ENCODE measurements at regions not wholly inside any gene's neighbourhood (a gene's known extent, or its start where the extent isn't known, plus 50 kb on each side); places are given as distances from the start of the nearest gene placed in this dataset.

DNA sequence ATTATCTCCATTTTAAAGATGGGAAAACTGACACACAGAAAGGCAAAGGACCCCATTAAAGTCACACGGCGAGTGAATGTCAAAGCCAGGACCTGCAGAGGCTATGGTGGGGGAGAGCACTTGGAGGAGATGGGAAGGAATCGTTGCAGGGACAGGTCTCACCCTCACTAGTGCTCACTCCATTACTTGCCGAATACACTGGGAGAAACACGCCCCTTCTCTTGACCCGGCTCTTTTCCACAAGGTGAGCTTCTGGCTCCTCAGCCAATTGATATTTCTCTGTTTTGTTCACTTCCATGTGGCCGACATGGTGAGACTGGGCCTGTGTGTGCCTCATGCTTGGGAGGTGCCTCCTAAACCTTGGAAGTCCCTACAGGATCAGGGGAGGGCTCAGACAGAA lies 117.8 kb upstream of the KCNG1 start:
- TF ChIP-seq, protein P1, sequence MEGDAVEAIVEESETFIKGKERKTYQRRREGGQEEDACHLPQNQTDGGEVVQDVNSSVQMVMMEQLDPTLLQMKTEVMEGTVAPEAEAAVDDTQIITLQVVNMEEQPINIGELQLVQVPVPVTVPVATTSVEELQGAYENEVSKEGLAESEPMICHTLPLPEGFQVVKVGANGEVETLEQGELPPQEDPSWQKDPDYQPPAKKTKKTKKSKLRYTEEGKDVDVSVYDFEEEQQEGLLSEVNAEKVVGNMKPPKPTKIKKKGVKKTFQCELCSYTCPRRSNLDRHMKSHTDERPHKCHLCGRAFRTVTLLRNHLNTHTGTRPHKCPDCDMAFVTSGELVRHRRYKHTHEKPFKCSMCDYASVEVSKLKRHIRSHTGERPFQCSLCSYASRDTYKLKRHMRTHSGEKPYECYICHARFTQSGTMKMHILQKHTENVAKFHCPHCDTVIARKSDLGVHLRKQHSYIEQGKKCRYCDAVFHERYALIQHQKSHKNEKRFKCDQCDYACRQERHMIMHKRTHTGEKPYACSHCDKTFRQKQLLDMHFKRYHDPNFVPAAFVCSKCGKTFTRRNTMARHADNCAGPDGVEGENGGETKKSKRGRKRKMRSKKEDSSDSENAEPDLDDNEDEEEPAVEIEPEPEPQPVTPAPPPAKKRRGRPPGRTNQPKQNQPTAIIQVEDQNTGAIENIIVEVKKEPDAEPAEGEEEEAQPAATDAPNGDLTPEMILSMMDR (IDR thresholded peaks at IDR 0.05): no peak
- TF ChIP-seq POLR2A (IDR thresholded peaks at IDR 0.05): no peak

Measured in adrenal gland (tissue), 5 donors.